K562 (cell line): ENCODE measurements at regions not wholly inside any gene's neighbourhood (a gene's known extent, or its start where the extent isn't known, plus 50 kb on each side); places are given as distances from the start of the nearest gene placed in this dataset.

Experiments used
- ATAC-seq: fragments of 200-7000 bp; cut with Tn5 transposase; 3 replicates; pipeline ENCODE4 v1.9.1; 2020; ENCODE audit warnings: moderate library complexity
- BruUV-seq: library from RNA; stranded (reverse); fragments of 400-500 nt; replicated peaks from 2 replicates; lab custom pipeline; 2021; lab: Mats Ljungman, UMichigan
- CTCF ChIA-PET: fragments of 300-600 bp; formaldehyde crosslinking; extraction: SDS; loops from one replicate; lab custom pipeline; 2021; ENCODE audit warnings: low intra/inter-chr PET ratio; lab: Yijun Ruan, JAX
- POLR2A ChIA-PET: fragments of 300-600, 350-650 bp; sonication (Branson Sonifier 250); formaldehyde crosslinking; extraction: SDS; loops from one replicate; lab custom pipeline; 2021; ENCODE audit warnings: antibody characterized with exemption, inconsistent platforms; lab: Yijun Ruan, JAX
- DNase-seq, 4 experiments: peaks; one replicate each; pipeline versions ENCODE4 v3.0.0 to v3.0.0-alpha.2; 2011 to 2018; ENCODE audit warnings: low spot score in 3 of 4, mixed read lengths in 3 of 4; ENCODE audit errors: extremely low read depth in 1 of 4
- FAIRE-seq: peaks from 2 replicates; lab custom pipeline; 2011; peaks lifted over from hg19 to GRCh38; lab: Jason Lieb, UNC
- H2AFZ ChIP-seq: 2 replicates; pipeline ENCODE4 v1.6.0; 2011; ENCODE audit warnings: low read depth, low read length, control low read depth, inconsistent platforms
- H3K27ac ChIP-seq: fragments of 200-600 bp; 3 replicates; pipeline ENCODE4 v1.8.0; 2011; ENCODE audit warnings: low read depth, mild to moderate bottlenecking, control low read depth, inconsistent platforms, low read length, moderate library complexity, mixed read lengths; ENCODE audit errors: extremely low read depth
- H3K27me3 ChIP-seq, 2 experiments: fragments of 300-600 bp in 1 of 2; 2 replicates in 1 of 2; 3 replicates in 1 of 2; pipeline versions ENCODE4 v1.6.0 to v1.8.0; 2011; ENCODE audit warnings: inconsistent platforms in 2 of 2, low read length in 2 of 2, mild to moderate bottlenecking in 1 of 2, mixed read lengths in 1 of 2, moderate library complexity in 1 of 2; ENCODE audit not compliant: control insufficient read depth in 2 of 2, insufficient read depth in 2 of 2
- H3K36me3 ChIP-seq: fragments of 300-600 bp; 3 replicates; pipeline ENCODE4 v1.8.0; 2011; ENCODE audit warnings: mild to moderate bottlenecking, low read length, inconsistent platforms; ENCODE audit not compliant: control insufficient read depth, insufficient read depth
- H3K4me1 ChIP-seq, 2 experiments: fragments of 200-600 bp in 1 of 2; replicated peaks in 1 of 2; 2 replicates in 1 of 2; 3 replicates in 1 of 2; pipeline versions ENCODE4 v1.5.1 to v1.8.0; 2011; ENCODE audit warnings: inconsistent platforms in 2 of 2, low read length in 2 of 2, mild to moderate bottlenecking in 1 of 2, mixed read lengths in 1 of 2, moderate library complexity in 1 of 2; ENCODE audit not compliant: control insufficient read depth in 2 of 2, insufficient read depth in 2 of 2
- H3K4me2 ChIP-seq: 2 replicates; pipeline ENCODE4 v1.6.1; 2011; ENCODE audit warnings: low read length, control low read depth, inconsistent platforms, mixed read lengths; ENCODE audit not compliant: insufficient read depth
- H3K4me3 ChIP-seq: fragments of 200-600 bp; sonication (generic), shearing (Covaris generic); 2 replicates; pipeline ENCODE4 v1.5.1; 2016; ENCODE audit warnings: control low read depth, inconsistent platforms
- H3K79me2 ChIP-seq: fragments of 200-600 bp; 3 replicates; pipeline ENCODE4 v1.8.0; 2011; ENCODE audit warnings: low read length, inconsistent platforms; ENCODE audit not compliant: control insufficient read depth, insufficient read depth
- H3K9ac ChIP-seq, 2 experiments: 2 replicates each; pipeline versions ENCODE4 v1.6.0 to v1.6.1; 2011; ENCODE audit warnings: low read depth in 2 of 2, low read length in 2 of 2, control low read depth in 1 of 2, inconsistent platforms in 1 of 2, mild to moderate bottlenecking in 1 of 2, mixed read lengths in 1 of 2; ENCODE audit not compliant: insufficient read depth in 1 of 2
- H3K9me1 ChIP-seq: one replicate; pipeline ENCODE4 v1.6.0; 2011; ENCODE audit warnings: inconsistent platforms, mild to moderate bottlenecking, low read length, moderate library complexity; ENCODE audit not compliant: control insufficient read depth, insufficient read depth
- H3K9me3 ChIP-seq: replicated peaks from 2 replicates; pipeline ENCODE4 v1.5.1; 2011; ENCODE audit warnings: low read depth, low read length, inconsistent platforms; ENCODE audit not compliant: control insufficient read depth, insufficient read depth
- H4K20me1 ChIP-seq: replicated peaks from 2 replicates; pipeline ENCODE4 v1.6.1; 2011; ENCODE audit warnings: low read length, inconsistent platforms, mixed read lengths; ENCODE audit not compliant: control insufficient read depth, insufficient read depth
- FOXA1 ChIP-seq: fragments of 450-650 bp; IDR thresholded peaks from 2 replicates; pipeline ENCODE4 v1.6.1; 2016; ENCODE audit warnings: mild to moderate bottlenecking, borderline replicate concordance
- MEIS2 ChIP-seq: fragments of 450-650 bp; IDR thresholded peaks from 2 replicates; pipeline ENCODE4 v1.6.1; 2014; ENCODE audit warnings: mild to moderate bottlenecking; ENCODE audit not compliant: partially characterized antibody
- MXI1 ChIP-seq: IDR thresholded peaks from 2 replicates; pipeline ENCODE4 v1.6.1; 2011; ENCODE audit warnings: low read depth, mild to moderate bottlenecking, improper control_type of control experiment, low read length
- SMARCA4 ChIP-seq: fragments of 450-650 bp; IDR thresholded peaks from 2 replicates; pipeline ENCODE4 v1.6.1; 2016
- ZNF12 ChIP-seq: sonication (generic); formaldehyde crosslinking; IDR thresholded peaks from 2 replicates; pipeline ENCODE4 v1.4.0; 2020; ENCODE audit warnings: mild to moderate bottlenecking, missing genetic modification reagents
- ZNF174 ChIP-seq: fragments of 250-450 bp; sonication (Bioruptor Pico); IDR thresholded peaks from 2 replicates; pipeline ENCODE4 v1.4.0; 2020; ENCODE audit warnings: mild to moderate bottlenecking
- WGBS: fragments of 100-300 bp; shearing (Covaris generic); methylation state at CpG from one replicate; pipeline ENCODE4 v1.1.6; 2016; ENCODE audit warnings: low coverage, mixed read lengths; ENCODE audit not compliant: insufficient coverage; ENCODE audit errors: missing lambda C conversion rate; 5-methylcytosine and 5-hydroxymethylcytosine counted together
- in situ Hi-C: fragments of 300-500 bp; cut with MboI; formaldehyde crosslinking; loops from 4 replicates; pipeline ENCODE4 v1.15.0; 2018; ENCODE audit warnings: inconsistent platforms, mixed read lengths
- intact Hi-C: fragments of 100-400 bp; cut with micrococcal nuclease; formaldehyde crosslinking; loops from 2 replicates; pipeline ENCODE4 v1.14.2; 2022
- TF ChIP-seq, protein P1 (sequence below), 2 experiments: fragments of 450-650 bp; formaldehyde crosslinking in 1 of 2; IDR thresholded peaks; 2 replicates each; pipeline versions ENCODE4 v1.4.0 to v1.6.1; 2014 to 2020; ENCODE audit warnings: mild to moderate bottlenecking in 2 of 2, borderline replicate concordance in 1 of 2, low read depth in 1 of 2
- TF ChIP-seq, protein P2 (sequence below): sonication (generic); formaldehyde crosslinking; IDR thresholded peaks from 2 replicates; pipeline ENCODE4 v1.8.0; 2022; ENCODE audit warnings: mild to moderate bottlenecking, low read depth, missing genetic modification reagents
- TF ChIP-seq, protein P3 (sequence below): IDR thresholded peaks from 2 replicates; pipeline ENCODE4 v1.6.1; 2012; ENCODE audit warnings: low read depth, low read length, improper control_type of control experiment, borderline replicate concordance

DNA sequence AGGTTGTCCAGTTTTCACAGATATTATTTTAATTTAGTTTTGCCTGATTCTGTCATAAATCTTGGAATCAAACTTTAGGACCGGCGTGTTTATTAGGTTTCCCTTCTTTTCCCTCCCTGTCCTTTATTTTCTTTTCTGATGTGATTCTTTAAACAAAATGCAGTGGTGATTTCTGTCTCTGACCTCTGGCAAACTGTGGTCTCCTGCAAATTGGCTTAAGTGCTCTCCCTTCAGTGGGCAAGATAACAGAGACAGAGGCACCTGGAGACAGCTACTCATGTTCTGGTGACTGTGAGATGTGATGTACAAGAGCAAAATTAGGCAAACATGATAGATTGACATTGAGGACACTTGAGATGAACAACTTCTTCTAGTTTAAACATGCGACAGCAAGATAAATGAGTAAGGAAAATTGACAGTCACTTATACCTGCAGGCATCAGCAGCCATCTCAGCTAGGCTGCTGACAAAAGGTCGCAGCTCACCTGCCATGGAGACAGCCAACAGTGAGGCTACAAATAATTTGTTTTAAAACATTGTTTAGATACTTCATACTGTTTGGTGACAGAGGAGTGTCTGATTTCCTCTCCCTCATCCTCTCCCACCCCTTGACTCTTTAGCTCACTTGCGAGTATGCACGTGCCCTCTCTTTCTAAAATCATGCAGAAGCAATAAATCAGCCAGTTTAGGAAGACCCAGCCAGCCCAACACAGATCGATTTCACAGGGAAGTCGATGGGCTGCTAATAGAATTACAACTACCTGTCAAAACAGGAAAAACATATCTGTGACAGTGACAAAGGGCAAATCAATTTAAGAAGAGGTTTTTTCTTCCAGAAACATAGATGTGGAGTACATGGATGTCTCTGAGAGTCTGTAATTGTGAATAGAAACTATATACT, 63.4 kb upstream of the MAP3K7 start:
- Histone ChIP-seq H2AFZ (no peak overlapping the region), H3K4me3 (no peak overlapping the region), H3K27me3 (peaks cover 5 to 11% of the 10 kb centered on the region in 2 experiments), H3K9me1 (no peaks in the 10 kb centered on the region), H3K9me3 (no peaks in the 10 kb centered on the region), H3K4me2 (no peak overlapping the region), H3K36me3 (no peaks in the 10 kb centered on the region), H3K27ac (no peak overlapping the region), H3K79me2 (no peaks in the 10 kb centered on the region), H4K20me1 (no peaks in the 10 kb centered on the region), H3K9ac (no peak overlapping the region), H3K4me1 (no peaks in the 10 kb centered on the region)
- ATAC-seq (no peak), FAIRE-seq (no peak), DNase-seq (no peak)
- intact Hi-C loops: no loop called here
- in situ Hi-C loops: no loop called here
- no TSS peak for BruUV-seq
- ChIA-PET CTCF (no interaction called here), POLR2A (interaction anchor here (1.6 kb wide), 1 partner anchor 19 kb away, joined by 4 read pairs; no protein-coding TSS in a partner anchor)
- WGBS: under 1% methylated on average over 8 of the region's 8 CpGs
- TF ChIP-seq, protein P1, sequence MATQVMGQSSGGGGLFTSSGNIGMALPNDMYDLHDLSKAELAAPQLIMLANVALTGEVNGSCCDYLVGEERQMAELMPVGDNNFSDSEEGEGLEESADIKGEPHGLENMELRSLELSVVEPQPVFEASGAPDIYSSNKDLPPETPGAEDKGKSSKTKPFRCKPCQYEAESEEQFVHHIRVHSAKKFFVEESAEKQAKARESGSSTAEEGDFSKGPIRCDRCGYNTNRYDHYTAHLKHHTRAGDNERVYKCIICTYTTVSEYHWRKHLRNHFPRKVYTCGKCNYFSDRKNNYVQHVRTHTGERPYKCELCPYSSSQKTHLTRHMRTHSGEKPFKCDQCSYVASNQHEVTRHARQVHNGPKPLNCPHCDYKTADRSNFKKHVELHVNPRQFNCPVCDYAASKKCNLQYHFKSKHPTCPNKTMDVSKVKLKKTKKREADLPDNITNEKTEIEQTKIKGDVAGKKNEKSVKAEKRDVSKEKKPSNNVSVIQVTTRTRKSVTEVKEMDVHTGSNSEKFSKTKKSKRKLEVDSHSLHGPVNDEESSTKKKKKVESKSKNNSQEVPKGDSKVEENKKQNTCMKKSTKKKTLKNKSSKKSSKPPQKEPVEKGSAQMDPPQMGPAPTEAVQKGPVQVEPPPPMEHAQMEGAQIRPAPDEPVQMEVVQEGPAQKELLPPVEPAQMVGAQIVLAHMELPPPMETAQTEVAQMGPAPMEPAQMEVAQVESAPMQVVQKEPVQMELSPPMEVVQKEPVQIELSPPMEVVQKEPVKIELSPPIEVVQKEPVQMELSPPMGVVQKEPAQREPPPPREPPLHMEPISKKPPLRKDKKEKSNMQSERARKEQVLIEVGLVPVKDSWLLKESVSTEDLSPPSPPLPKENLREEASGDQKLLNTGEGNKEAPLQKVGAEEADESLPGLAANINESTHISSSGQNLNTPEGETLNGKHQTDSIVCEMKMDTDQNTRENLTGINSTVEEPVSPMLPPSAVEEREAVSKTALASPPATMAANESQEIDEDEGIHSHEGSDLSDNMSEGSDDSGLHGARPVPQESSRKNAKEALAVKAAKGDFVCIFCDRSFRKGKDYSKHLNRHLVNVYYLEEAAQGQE (IDR thresholded peaks at IDR 0.05; ENCODE audit: borderline replicate concordance): no peak
- TF ChIP-seq, protein P1 (CRISPR knock-in tag; IDR thresholded peaks at IDR 0.05; ENCODE audit: low read depth): no peak
- TF ChIP-seq, protein P2, sequence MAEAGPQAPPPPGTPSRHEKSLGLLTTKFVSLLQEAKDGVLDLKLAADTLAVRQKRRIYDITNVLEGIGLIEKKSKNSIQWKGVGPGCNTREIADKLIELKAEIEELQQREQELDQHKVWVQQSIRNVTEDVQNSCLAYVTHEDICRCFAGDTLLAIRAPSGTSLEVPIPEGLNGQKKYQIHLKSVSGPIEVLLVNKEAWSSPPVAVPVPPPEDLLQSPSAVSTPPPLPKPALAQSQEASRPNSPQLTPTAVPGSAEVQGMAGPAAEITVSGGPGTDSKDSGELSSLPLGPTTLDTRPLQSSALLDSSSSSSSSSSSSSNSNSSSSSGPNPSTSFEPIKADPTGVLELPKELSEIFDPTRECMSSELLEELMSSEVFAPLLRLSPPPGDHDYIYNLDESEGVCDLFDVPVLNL (CRISPR knock-in tag): no peak
- TF ChIP-seq ZNF174 (CRISPR knock-in tag): no peak
- no peak for TF ChIP-seq MEIS2
- no peak for TF ChIP-seq FOXA1
- no peak for TF ChIP-seq SMARCA4
- TF ChIP-seq ZNF12 (CRISPR knock-in tag): no peak
- TF ChIP-seq, protein P3, sequence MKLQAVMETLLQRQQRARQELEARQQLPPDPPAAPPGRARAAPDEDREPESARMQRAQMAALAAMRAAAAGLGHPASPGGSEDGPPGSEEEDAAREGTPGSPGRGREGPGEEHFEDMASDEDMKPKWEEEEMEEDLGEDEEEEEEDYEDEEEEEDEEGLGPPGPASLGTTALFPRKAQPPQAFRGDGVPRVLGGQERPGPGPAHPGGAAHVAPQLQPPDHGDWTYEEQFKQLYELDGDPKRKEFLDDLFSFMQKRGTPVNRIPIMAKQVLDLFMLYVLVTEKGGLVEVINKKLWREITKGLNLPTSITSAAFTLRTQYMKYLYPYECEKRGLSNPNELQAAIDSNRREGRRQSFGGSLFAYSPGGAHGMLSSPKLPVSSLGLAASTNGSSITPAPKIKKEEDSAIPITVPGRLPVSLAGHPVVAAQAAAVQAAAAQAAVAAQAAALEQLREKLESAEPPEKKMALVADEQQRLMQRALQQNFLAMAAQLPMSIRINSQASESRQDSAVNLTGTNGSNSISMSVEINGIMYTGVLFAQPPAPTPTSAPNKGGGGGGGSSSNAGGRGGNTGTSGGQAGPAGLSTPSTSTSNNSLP: no peak
- TF ChIP-seq MXI1: no peak
